ENCODE measurements at regions not wholly inside any gene's neighbourhood (a gene's known extent, or its start where the extent isn't known, plus 50 kb on each side); places are given as distances from the start of the nearest gene placed in this dataset.

DNA sequence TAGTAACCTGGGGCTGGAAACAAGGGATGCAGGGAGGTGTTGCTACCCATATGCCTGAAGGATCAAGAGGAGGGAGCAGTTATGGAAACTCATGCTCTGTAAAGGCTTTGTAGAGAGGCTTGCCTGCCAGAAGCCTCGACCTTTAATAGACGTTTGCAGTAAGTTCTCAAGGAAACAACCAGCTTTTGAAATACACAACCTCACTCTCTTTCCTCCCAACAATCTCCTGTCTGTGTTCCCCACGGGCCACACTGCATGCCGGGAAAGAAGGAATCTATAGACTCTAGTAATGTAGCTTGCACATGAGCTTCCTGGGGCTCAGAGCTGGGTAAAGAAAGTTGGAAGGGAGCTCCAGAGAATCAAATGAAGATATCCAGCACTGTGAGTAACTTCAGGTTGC is 101.6 kb upstream of the PACRGL start:
- no peak for TF ChIP-seq POLR2A (IDR thresholded peaks at IDR 0.05; ENCODE audit: low read depth)
- TF ChIP-seq, protein P1, sequence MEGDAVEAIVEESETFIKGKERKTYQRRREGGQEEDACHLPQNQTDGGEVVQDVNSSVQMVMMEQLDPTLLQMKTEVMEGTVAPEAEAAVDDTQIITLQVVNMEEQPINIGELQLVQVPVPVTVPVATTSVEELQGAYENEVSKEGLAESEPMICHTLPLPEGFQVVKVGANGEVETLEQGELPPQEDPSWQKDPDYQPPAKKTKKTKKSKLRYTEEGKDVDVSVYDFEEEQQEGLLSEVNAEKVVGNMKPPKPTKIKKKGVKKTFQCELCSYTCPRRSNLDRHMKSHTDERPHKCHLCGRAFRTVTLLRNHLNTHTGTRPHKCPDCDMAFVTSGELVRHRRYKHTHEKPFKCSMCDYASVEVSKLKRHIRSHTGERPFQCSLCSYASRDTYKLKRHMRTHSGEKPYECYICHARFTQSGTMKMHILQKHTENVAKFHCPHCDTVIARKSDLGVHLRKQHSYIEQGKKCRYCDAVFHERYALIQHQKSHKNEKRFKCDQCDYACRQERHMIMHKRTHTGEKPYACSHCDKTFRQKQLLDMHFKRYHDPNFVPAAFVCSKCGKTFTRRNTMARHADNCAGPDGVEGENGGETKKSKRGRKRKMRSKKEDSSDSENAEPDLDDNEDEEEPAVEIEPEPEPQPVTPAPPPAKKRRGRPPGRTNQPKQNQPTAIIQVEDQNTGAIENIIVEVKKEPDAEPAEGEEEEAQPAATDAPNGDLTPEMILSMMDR (IDR thresholded peaks at IDR 0.05): no peak
- TF ChIP-seq POLR2AphosphoS5 (IDR thresholded peaks at IDR 0.05): no peak
- no peak for TF ChIP-seq EP300 (IDR thresholded peaks at IDR 0.05)
